Colonic mucosa (tissue), 4 donors: ENCODE measurements at regions not wholly inside any gene's neighbourhood (a gene's known extent, or its start where the extent isn't known, plus 50 kb on each side); places are given as distances from the start of the nearest gene placed in this dataset.

ENCODE experiments used
- DNase-seq: peaks from one replicate; pipeline ENCODE4 v3.0.0-alpha.2; 2020
- H3K27ac ChIP-seq: fragments of 200-600 bp; one replicate; pipeline ENCODE4 v1.8.0; 2021
- H3K27me3 ChIP-seq: fragments of 200-600 bp; one replicate; pipeline ENCODE4 v1.8.0; 2021
- H3K36me3 ChIP-seq: fragments of 200-600 bp; one replicate; pipeline ENCODE4 v1.8.0; 2021
- H3K4me1 ChIP-seq: fragments of 200-600 bp; one replicate; pipeline ENCODE4 v1.8.0; 2021; ENCODE audit warnings: mild to moderate bottlenecking
- H3K4me3 ChIP-seq: fragments of 200-600 bp; one replicate; pipeline ENCODE4 v1.8.0; 2021
- H3K9ac ChIP-seq, 2 donors: one replicate each; pipeline ENCODE4 v1.7.0; 2013; ENCODE audit warnings: control low read depth in 2 of 2, low read depth in 2 of 2, low read length in 2 of 2
- H3K9me3 ChIP-seq: fragments of 200-600 bp; one replicate; pipeline ENCODE4 v1.8.0; 2021
- CTCF ChIP-seq: fragments of 200-600 bp; IDR thresholded peaks from one replicate; pipeline ENCODE4 v1.8.0; 2022; ENCODE audit warnings: antibody characterized with exemption, mild to moderate bottlenecking
- intact Hi-C: fragments of 100-400 bp; cut with DNase I; formaldehyde crosslinking; loops from one replicate; pipeline ENCODE4 v1.14.1; 2022
- donor health status: healthy.
- donor health status: DM: no; HTN: no; CAD: no.
- donor health status: DM: no; HTN: no; CAD: no.

GRCh38 chr2:52821631-52822030 is 946.0 kb upstream of the CHAC2 start:
- TF ChIP-seq CTCF, result no peak
- Histone ChIP-seq H3K27me3 (no peaks in the 10 kb centered on the region), H3K36me3 (no peaks in the 10 kb centered on the region), H3K27ac (no peak overlapping the region), H3K4me1 (no peaks in the 10 kb centered on the region), H3K9ac (no peak overlapping the region), H3K9me3 (no peaks in the 10 kb centered on the region), H3K4me3 (no peak overlapping the region)
- DNase-seq, result no peak
- intact Hi-C loops, result no loop called here

GRCh38 chr2:52818958-52819357 is 948.6 kb upstream of the CHAC2 start:
- Histone ChIP-seq H3K9me3 (no peaks in the 10 kb centered on the region), H3K4me1 (no peaks in the 10 kb centered on the region), H3K9ac (no peak overlapping the region), H3K4me3 (no peak overlapping the region), H3K27ac (no peak overlapping the region), H3K27me3 (no peaks in the 10 kb centered on the region), H3K36me3 (no peaks in the 10 kb centered on the region)
- DNase-seq, result no peak
- intact Hi-C loops, result no loop called here
- TF ChIP-seq CTCF, result no peak

GRCh38 chr2:52810460-52810859 is 957.1 kb upstream of the CHAC2 start:
- Histone ChIP-seq H3K9ac (no peak overlapping the region), H3K9me3 (no peaks in the 10 kb centered on the region), H3K36me3 (no peaks in the 10 kb centered on the region), H3K27ac (no peak overlapping the region), H3K27me3 (no peaks in the 10 kb centered on the region), H3K4me3 (no peak overlapping the region), H3K4me1 (no peaks in the 10 kb centered on the region)
- intact Hi-C loops, result no loop called here
- DNase-seq, result no peak
- TF ChIP-seq CTCF, result no peak

- Histone ChIP-seq H3K4me3 (no peak overlapping the region), H3K9ac (no peak overlapping the region), H3K9me3 (no peaks in the 10 kb centered on the region), H3K4me1 (no peaks in the 10 kb centered on the region), H3K36me3 (no peaks in the 10 kb centered on the region), H3K27ac (no peak overlapping the region), H3K27me3 (no peaks in the 10 kb centered on the region)
- intact Hi-C loops, result no loop called here
- no peak for TF ChIP-seq CTCF
- no peak for DNase-seq
Measured at GRCh38 chr2:52805901-52806410, 961.6 kb upstream of the CHAC2 start.

GRCh38 chr2:52794581-52794980 is 973.0 kb upstream of the CHAC2 start:
- Histone ChIP-seq H3K4me3 (no peak overlapping the region), H3K36me3 (no peaks in the 10 kb centered on the region), H3K27ac (no peak overlapping the region), H3K9ac (no peak overlapping the region), H3K9me3 (no peaks in the 10 kb centered on the region), H3K27me3 (no peaks in the 10 kb centered on the region), H3K4me1 (no peaks in the 10 kb centered on the region)
- TF ChIP-seq CTCF, result no peak
- DNase-seq, result no peak
- intact Hi-C loops, result no loop called here

- DNase-seq, result no peak
- Histone ChIP-seq H3K9me3 (no peaks in the 10 kb centered on the region), H3K9ac (no peak overlapping the region), H3K36me3 (no peaks in the 10 kb centered on the region), H3K4me1 (no peaks in the 10 kb centered on the region), H3K27me3 (no peaks in the 10 kb centered on the region), H3K4me3 (no peak overlapping the region), H3K27ac (no peak overlapping the region)
- no peak for TF ChIP-seq CTCF
- intact Hi-C loops, result no loop called here
Measured at GRCh38 chr2:52779446-52779845, 988.2 kb upstream of the CHAC2 start.
